SU-DHL-6 (cell line): ENCODE measurements at regions not wholly inside any gene's neighbourhood (a gene's known extent, or its start where the extent isn't known, plus 50 kb on each side); places are given as distances from the start of the nearest gene placed in this dataset.

ENCODE experiments used
- H2AFZ ChIP-seq: fragments of 200-600 bp; sonication (generic); 2 replicates; pipeline ENCODE4 v1.6.1; 2014; ENCODE audit warnings: low read depth, mild to moderate bottlenecking, moderate library complexity, mixed read lengths, antibody characterized with exemption, low read length; ENCODE audit not compliant: severe bottlenecking
- H3F3A ChIP-seq: fragments of 200-600 bp; shearing (Covaris generic); 2 replicates; pipeline ENCODE4 v1.6.0; 2016; ENCODE audit warnings: antibody characterized with exemption, mild to moderate bottlenecking; ENCODE audit not compliant: insufficient read depth
- H3K27ac ChIP-seq: fragments of 200-600 bp; sonication (generic); 2 replicates; pipeline ENCODE4 v1.5.1; 2016; ENCODE audit warnings: low read depth, mild to moderate bottlenecking, low read length, moderate library complexity, mixed read lengths
- H3K27me3 ChIP-seq: fragments of 200-600 bp; sonication (generic), shearing (Covaris generic); 2 replicates; pipeline ENCODE4 v1.6.0; 2014; ENCODE audit warnings: mild to moderate bottlenecking, low read length
- H3K36me3 ChIP-seq: fragments of 200-600 bp; sonication (generic); 2 replicates; pipeline ENCODE4 v1.6.1; 2014; ENCODE audit warnings: mild to moderate bottlenecking, low read length, mixed read lengths
- H3K4me2 ChIP-seq: fragments of 300-600, 200-600 bp; shearing (Covaris generic), sonication (generic); 2 replicates; pipeline ENCODE4 v1.6.0; 2014; ENCODE audit warnings: low read length, low read depth, mild to moderate bottlenecking; ENCODE audit not compliant: poor library complexity, severe bottlenecking
- H3K4me3 ChIP-seq: fragments of 200-600 bp; sonication (generic); 2 replicates; pipeline ENCODE4 v1.5.1; 2014; ENCODE audit warnings: antibody characterized with exemption, low read length, mild to moderate bottlenecking, mixed read lengths; ENCODE audit not compliant: insufficient read depth, poor library complexity, severe bottlenecking
- H3K79me2 ChIP-seq: fragments of 200-600 bp; sonication (generic); 2 replicates; pipeline ENCODE4 v1.6.1; 2014; ENCODE audit warnings: mild to moderate bottlenecking, low read length, moderate library complexity; ENCODE audit not compliant: insufficient read depth
- H3K9ac ChIP-seq: fragments of 200-600 bp; sonication (generic); 2 replicates; pipeline ENCODE4 v1.7.0; 2014; ENCODE audit warnings: mild to moderate bottlenecking, low read length
- H3K9me2 ChIP-seq: fragments of 200-600 bp; sonication (generic); replicated peaks from 2 replicates; pipeline ENCODE4 v1.6.1; 2014; ENCODE audit warnings: low read length; ENCODE audit not compliant: insufficient read depth
- H3K9me3 ChIP-seq: fragments of 200-600 bp; sonication (generic); 2 replicates; pipeline ENCODE4 v1.6.1; 2014; ENCODE audit warnings: low read length, mixed read lengths; ENCODE audit not compliant: insufficient read depth
- H4K20me1 ChIP-seq: fragments of 200-600 bp; sonication (generic); 2 replicates; pipeline ENCODE4 v1.6.1; 2014; ENCODE audit warnings: low read depth, mild to moderate bottlenecking, antibody characterized with exemption, low read length, moderate library complexity, mixed read lengths
- EZH2phosphoT487 ChIP-seq: fragments of 200-600 bp; sonication (generic), shearing (Covaris generic); conservative IDR thresholded peaks from 2 replicates; pipeline ENCODE4 v1.6.1; 2018; ENCODE audit warnings: mild to moderate bottlenecking, antibody characterized with exemption, low read length, moderate library complexity, mixed read lengths
- TF ChIP-seq, protein P1 (sequence below): fragments of 200-600 bp; sonication (generic); IDR thresholded peaks from one replicate; pipeline ENCODE4 v1.5.1; 2017; ENCODE audit warnings: antibody characterized with exemption, mild to moderate bottlenecking, low read length, moderate library complexity; ENCODE audit not compliant: insufficient read depth, poor library complexity, severe bottlenecking

DNA sequence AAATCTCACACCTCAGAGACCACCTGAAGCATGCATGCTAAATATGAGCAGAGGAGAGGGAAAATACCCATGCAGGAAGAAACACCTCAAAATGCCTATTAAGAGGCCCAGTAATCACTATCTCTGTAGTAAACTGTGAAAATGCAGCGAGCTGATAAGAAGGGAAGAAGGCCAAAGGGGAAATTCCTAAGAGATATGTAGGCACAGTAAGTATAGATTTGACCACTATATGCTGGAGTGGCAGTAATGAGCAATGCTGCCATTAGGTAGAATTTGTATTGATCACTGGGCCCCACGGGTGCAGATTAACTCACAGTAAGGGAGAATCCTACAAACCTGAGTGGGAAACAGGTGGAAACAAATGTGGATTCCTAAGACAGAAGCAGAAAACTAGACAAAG, 1813.1 kb upstream of the RAG2 start:
- no peak overlapping the region for H3K9ac ChIP-seq
- no peak overlapping the region for H3K4me2 ChIP-seq

DNA sequence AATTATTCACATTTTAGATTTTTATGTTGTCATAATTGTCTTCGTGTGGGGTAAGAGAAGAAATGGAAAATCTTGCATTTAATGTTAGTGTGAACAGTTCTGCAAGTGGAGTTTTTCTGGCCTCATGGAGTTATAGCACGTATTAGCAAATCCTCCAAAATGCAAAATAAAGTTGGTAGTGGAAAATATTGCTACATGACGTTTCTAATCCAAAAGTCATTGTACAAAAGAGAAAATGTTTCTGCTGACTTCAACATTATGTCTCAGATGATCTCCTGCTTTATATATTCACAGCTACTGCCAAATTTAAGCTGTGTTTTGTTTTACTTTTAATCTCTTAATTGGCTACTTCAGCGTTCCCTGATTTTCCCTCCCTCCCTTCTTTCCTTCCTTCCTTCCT, 1804.0 kb upstream of the RAG2 start:
- H3K4me2 ChIP-seq: no peak overlapping the region
- no peak overlapping the region for H3K4me3 ChIP-seq
- no peak overlapping the region for H3K9ac ChIP-seq
- H3K79me2 ChIP-seq: no peaks in the 10 kb centered on the region
- H4K20me1 ChIP-seq: no peaks in the 10 kb centered on the region
- no peak overlapping the region for H2AFZ ChIP-seq
- no peaks in the 10 kb centered on the region for H3K9me2 ChIP-seq
- H3K9me3 ChIP-seq: no peaks in the 10 kb centered on the region
- H3F3A ChIP-seq: no peaks in the 10 kb centered on the region
- no peaks in the 10 kb centered on the region for H3K27me3 ChIP-seq
- H3K27ac ChIP-seq: no peak overlapping the region
- TF ChIP-seq EZH2phosphoT487: no peak
- TF ChIP-seq, protein P1, sequence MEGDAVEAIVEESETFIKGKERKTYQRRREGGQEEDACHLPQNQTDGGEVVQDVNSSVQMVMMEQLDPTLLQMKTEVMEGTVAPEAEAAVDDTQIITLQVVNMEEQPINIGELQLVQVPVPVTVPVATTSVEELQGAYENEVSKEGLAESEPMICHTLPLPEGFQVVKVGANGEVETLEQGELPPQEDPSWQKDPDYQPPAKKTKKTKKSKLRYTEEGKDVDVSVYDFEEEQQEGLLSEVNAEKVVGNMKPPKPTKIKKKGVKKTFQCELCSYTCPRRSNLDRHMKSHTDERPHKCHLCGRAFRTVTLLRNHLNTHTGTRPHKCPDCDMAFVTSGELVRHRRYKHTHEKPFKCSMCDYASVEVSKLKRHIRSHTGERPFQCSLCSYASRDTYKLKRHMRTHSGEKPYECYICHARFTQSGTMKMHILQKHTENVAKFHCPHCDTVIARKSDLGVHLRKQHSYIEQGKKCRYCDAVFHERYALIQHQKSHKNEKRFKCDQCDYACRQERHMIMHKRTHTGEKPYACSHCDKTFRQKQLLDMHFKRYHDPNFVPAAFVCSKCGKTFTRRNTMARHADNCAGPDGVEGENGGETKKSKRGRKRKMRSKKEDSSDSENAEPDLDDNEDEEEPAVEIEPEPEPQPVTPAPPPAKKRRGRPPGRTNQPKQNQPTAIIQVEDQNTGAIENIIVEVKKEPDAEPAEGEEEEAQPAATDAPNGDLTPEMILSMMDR: no peak
- no peaks in the 10 kb centered on the region for H3K36me3 ChIP-seq

More for the DNA sequence above, 1813.1 kb upstream of the RAG2 start:
- no peaks in the 10 kb centered on the region for H3K36me3 ChIP-seq
- no peaks in the 10 kb centered on the region for H3K27me3 ChIP-seq
- TF ChIP-seq EZH2phosphoT487: no peak
- TF ChIP-seq, protein P1: no peak
- no peaks in the 10 kb centered on the region for H3F3A ChIP-seq
- H2AFZ ChIP-seq: no peak overlapping the region
- no peaks in the 10 kb centered on the region for H4K20me1 ChIP-seq
- no peaks in the 10 kb centered on the region for H3K9me2 ChIP-seq
- H3K4me3 ChIP-seq: no peak overlapping the region
- no peaks in the 10 kb centered on the region for H3K9me3 ChIP-seq
- no peak overlapping the region for H3K27ac ChIP-seq
- H3K79me2 ChIP-seq: no peaks in the 10 kb centered on the region

- no peak overlapping the region for H3K27ac ChIP-seq
- 0 out of 2 replicates have a peak, but pooled peaks cover 11% of the 10 kb centered on the region for H3K9me3 ChIP-seq
- H3F3A ChIP-seq: no peaks in the 10 kb centered on the region
- H3K9me2 ChIP-seq: no peaks in the 10 kb centered on the region
- no peak for TF ChIP-seq EZH2phosphoT487
- TF ChIP-seq, protein P1: no peak
- no peaks in the 10 kb centered on the region for H3K27me3 ChIP-seq
- no peak overlapping the region for H3K4me3 ChIP-seq
- H2AFZ ChIP-seq: no peak overlapping the region
- H4K20me1 ChIP-seq: no peaks in the 10 kb centered on the region
- no peak overlapping the region for H3K4me2 ChIP-seq
- no peaks in the 10 kb centered on the region for H3K79me2 ChIP-seq
- H3K9ac ChIP-seq: no peak overlapping the region
- H3K36me3 ChIP-seq: no peaks in the 10 kb centered on the region
These were observed 1794.1 kb upstream of the RAG2 start for GRCh38 chr11:38392176-38392575.
